Fibroblast of mammary gland (primary cell): ENCODE measurements at regions not wholly inside any gene's neighbourhood (a gene's known extent, or its start where the extent isn't known, plus 50 kb on each side); places are given as distances from the start of the nearest gene placed in this dataset.

Experiments used
- DNase-seq: peaks from one replicate; pipeline ENCODE4 v3.0.0-alpha.2; 2010; ENCODE audit warnings: low read depth
- H3K4me3 ChIP-seq: 2 replicates; pipeline ENCODE4 v1.5.1; 2011; ENCODE audit warnings: low read depth, mild to moderate bottlenecking, low read length, moderate library complexity; ENCODE audit not compliant: control insufficient read depth
- TF ChIP-seq, protein P1 (sequence below): conservative IDR thresholded peaks from 2 replicates; pipeline ENCODE4 v1.5.1; 2011; ENCODE audit warnings: low read depth, low read length, inconsistent platforms; ENCODE audit not compliant: control insufficient read depth, insufficient read depth

- peak; percentile 88 for DNase-seq
- TF ChIP-seq, protein P1, sequence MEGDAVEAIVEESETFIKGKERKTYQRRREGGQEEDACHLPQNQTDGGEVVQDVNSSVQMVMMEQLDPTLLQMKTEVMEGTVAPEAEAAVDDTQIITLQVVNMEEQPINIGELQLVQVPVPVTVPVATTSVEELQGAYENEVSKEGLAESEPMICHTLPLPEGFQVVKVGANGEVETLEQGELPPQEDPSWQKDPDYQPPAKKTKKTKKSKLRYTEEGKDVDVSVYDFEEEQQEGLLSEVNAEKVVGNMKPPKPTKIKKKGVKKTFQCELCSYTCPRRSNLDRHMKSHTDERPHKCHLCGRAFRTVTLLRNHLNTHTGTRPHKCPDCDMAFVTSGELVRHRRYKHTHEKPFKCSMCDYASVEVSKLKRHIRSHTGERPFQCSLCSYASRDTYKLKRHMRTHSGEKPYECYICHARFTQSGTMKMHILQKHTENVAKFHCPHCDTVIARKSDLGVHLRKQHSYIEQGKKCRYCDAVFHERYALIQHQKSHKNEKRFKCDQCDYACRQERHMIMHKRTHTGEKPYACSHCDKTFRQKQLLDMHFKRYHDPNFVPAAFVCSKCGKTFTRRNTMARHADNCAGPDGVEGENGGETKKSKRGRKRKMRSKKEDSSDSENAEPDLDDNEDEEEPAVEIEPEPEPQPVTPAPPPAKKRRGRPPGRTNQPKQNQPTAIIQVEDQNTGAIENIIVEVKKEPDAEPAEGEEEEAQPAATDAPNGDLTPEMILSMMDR: no peak
- H3K4me3 ChIP-seq: no peak overlapping the region
These were observed 103.3 kb downstream of the SREK1 start for GRCh38 chr5:66247176-66247960.

- no peak overlapping the region for H3K4me3 ChIP-seq
- DNase-seq: no peak
- TF ChIP-seq, protein P1: no peak
These were observed 104.8 kb downstream of the SREK1 start for GRCh38 chr5:66248874-66249273.

DNA sequence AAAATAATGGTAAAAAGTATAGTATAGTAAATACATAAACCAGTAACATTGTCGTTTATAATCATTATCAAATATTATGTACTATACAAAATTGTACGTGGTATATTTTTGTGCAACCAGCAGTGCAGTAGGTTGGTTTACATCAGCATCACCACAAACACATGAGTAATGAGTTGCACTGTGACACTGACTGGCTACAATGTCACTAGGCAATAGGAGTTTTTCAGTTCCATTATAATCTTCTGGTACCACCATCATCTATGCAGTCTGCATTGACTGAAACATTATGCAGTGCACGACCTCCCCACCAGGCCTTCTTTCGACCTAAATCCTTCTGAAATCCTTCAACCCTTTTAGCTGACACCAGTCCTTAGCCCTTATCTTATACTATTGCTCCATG, 105.8 kb downstream of the SREK1 start:
- no peak overlapping the region for H3K4me3 ChIP-seq
- no peak for DNase-seq
- TF ChIP-seq, protein P1: no peak

- no peak overlapping the region for H3K4me3 ChIP-seq
- TF ChIP-seq, protein P1: no peak
- DNase-seq: no peak
These were observed 108.7 kb downstream of the SREK1 start for GRCh38 chr5:66252849-66253248.

DNA sequence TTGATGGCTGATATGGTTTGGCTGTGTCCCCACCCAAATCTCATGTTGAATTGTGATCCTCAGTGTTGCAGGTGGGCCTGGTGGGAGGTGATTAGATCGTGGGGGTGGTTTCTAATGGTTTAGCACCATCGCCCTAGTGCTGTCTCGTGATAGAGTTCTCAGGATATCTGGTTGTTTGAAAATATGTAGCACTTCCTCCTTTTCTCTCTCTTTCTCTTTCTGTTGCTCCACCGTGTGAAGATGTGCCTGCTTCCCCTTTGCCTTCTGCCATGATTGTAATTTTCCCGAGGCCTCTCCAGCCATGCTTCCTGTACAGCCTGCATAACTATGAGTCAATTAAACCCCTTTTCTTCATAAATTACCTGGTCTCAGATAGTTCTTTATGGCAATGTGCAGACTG, 111.6 kb downstream of the SREK1 start:
- TF ChIP-seq, protein P1: no peak
- no peak overlapping the region for H3K4me3 ChIP-seq
- no peak for DNase-seq

DNA sequence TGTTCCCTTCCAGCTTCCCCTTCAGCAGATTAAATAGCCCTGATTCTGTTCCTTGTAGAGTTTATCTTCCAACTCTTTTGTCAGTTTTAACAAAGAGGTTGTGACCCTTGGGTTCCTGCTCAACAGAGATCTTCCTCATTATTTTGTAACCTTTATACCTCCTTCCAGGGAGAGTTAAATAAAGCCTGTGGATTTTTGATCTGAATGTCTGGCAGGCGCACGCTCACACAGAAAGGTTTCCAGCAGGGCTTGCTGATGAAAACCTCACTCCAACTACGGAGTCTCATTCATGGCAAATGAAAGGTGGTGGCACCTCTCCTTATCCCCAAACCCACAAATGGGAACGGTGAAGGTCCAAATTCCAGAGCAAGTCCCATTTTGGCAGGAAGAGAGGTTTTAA, 129.0 kb downstream of the SREK1 start:
- no peak overlapping the region for H3K4me3 ChIP-seq
- TF ChIP-seq, protein P1: no peak
- DNase-seq: no peak

- TF ChIP-seq, protein P1: no peak
- no peak for DNase-seq
- no peak overlapping the region for H3K4me3 ChIP-seq
These were observed 132.9 kb downstream of the SREK1 start for GRCh38 chr5:66276986-66277385.
